ENCODE measurements at regions not wholly inside any gene's neighbourhood (a gene's known extent, or its start where the extent isn't known, plus 50 kb on each side); places are given as distances from the start of the nearest gene placed in this dataset.
"Not testable (repeated sequence)": the region's sequence is repeated elsewhere in the genome, so short reads cannot be mapped to it uniquely, and the experiment has no call there.

- Histone ChIP-seq H3K27me3 (no peaks in the 10 kb centered on the region), H3K36me3 (no peaks in the 10 kb centered on the region), H3K9ac (ENCODE audit: low read depth in 2 of 2, low read length in 2 of 2) (no peak overlapping the region), H3K4me3 (no peak overlapping the region), H3K9me3 (no peaks in the 10 kb centered on the region), H3K27ac (no peak overlapping the region), H3K4me1 (no peaks in the 10 kb centered on the region)
- TF ChIP-seq CTCF (IDR thresholded peaks at IDR 0.05) = no peak
- intact Hi-C loops (cut with DNase I) = no loop called here
- no peak for DNase-seq
These were observed 97.4 kb upstream of the LRPAP1 start for GRCh38 chr4:3629665-3630064.

- H3K4me1 ChIP-seq; H3K27ac ChIP-seq; H3K4me3 ChIP-seq; H3K9ac ChIP-seq (ENCODE audit: low read depth in 2 of 2, low read length in 2 of 2); H3K36me3 ChIP-seq; H3K9me3 ChIP-seq; DNase-seq; intact Hi-C loops (cut with DNase I); H3K27me3 ChIP-seq: not testable (repeated sequence)
These were observed 97.0 kb upstream of the LRPAP1 start for GRCh38 chr4:3629176-3629575.

- TF ChIP-seq CTCF (IDR thresholded peaks at IDR 0.05) = no peak
- H3K9me3 ChIP-seq = no peaks in the 10 kb centered on the region
- H3K9ac ChIP-seq (ENCODE audit: low read depth in 2 of 2, low read length in 2 of 2) = no peak overlapping the region
- H3K27ac ChIP-seq = no peak overlapping the region
- H3K4me1 ChIP-seq = no peaks in the 10 kb centered on the region
- intact Hi-C loops (cut with DNase I) = no loop called here
- no peak overlapping the region for H3K4me3 ChIP-seq
- H3K36me3 ChIP-seq = no peaks in the 10 kb centered on the region
- no peaks in the 10 kb centered on the region for H3K27me3 ChIP-seq
- no peak for DNase-seq
These were observed 96.6 kb upstream of the LRPAP1 start for GRCh38 chr4:3628868-3629175.

- H3K9me3 ChIP-seq; H3K9ac ChIP-seq (ENCODE audit: low read depth in 2 of 2, low read length in 2 of 2); DNase-seq; intact Hi-C loops (cut with DNase I); H3K4me3 ChIP-seq; H3K27me3 ChIP-seq; H3K36me3 ChIP-seq; H3K4me1 ChIP-seq; H3K27ac ChIP-seq: not testable (repeated sequence)
These were observed 96.0 kb upstream of the LRPAP1 start for GRCh38 chr4:3627967-3628867.

- H3K9me3 ChIP-seq; H3K36me3 ChIP-seq; intact Hi-C loops (cut with DNase I); DNase-seq; H3K27me3 ChIP-seq; H3K4me1 ChIP-seq; H3K27ac ChIP-seq; H3K9ac ChIP-seq (ENCODE audit: low read depth in 2 of 2, low read length in 2 of 2); H3K4me3 ChIP-seq: not testable (repeated sequence)
These were observed 95.2 kb upstream of the LRPAP1 start for GRCh38 chr4:3627456-3627855.

- not testable (repeated sequence) for H3K27me3 ChIP-seq, H3K9me3 ChIP-seq, DNase-seq
These were observed 94.1 kb upstream of the LRPAP1 start for GRCh38 chr4:3626131-3626884.

GRCh38 chr4:3625286-3625875 lies 93.2 kb upstream of the LRPAP1 start:
- H3K27ac ChIP-seq; H3K4me3 ChIP-seq; intact Hi-C loops (cut with DNase I); H3K9ac ChIP-seq (ENCODE audit: low read depth in 2 of 2, low read length in 2 of 2); DNase-seq; H3K27me3 ChIP-seq; H3K4me1 ChIP-seq; H3K36me3 ChIP-seq; H3K9me3 ChIP-seq: not testable (repeated sequence)

More at GRCh38 chr4:3626131-3626884, 94.1 kb upstream of the LRPAP1 start:
- H3K9ac ChIP-seq (ENCODE audit: low read depth in 2 of 2, low read length in 2 of 2); H3K4me1 ChIP-seq; H3K27ac ChIP-seq; intact Hi-C loops (cut with DNase I); H3K4me3 ChIP-seq; H3K36me3 ChIP-seq: not testable (repeated sequence)

GRCh38 chr4:3623809-3624329 lies 91.6 kb upstream of the LRPAP1 start:
- H3K27me3 ChIP-seq; H3K9ac ChIP-seq (ENCODE audit: low read depth in 2 of 2, low read length in 2 of 2); H3K27ac ChIP-seq; H3K4me3 ChIP-seq; H3K36me3 ChIP-seq; H3K9me3 ChIP-seq; DNase-seq; intact Hi-C loops (cut with DNase I); H3K4me1 ChIP-seq: not testable (repeated sequence)

All from colonic mucosa (tissue), 4 donors.